UCSD-AML1 (cell line): ENCODE measurements at regions not wholly inside any gene's neighbourhood (a gene's known extent, or its start where the extent isn't known, plus 50 kb on each side); places are given as distances from the start of the nearest gene placed in this dataset.

Source experiments
- DNase-seq: peaks from one replicate; lab custom pipeline; 2025; ENCODE audit not compliant: unreplicated experiment; lab: John Stamatoyannopoulos, UW

DNA sequence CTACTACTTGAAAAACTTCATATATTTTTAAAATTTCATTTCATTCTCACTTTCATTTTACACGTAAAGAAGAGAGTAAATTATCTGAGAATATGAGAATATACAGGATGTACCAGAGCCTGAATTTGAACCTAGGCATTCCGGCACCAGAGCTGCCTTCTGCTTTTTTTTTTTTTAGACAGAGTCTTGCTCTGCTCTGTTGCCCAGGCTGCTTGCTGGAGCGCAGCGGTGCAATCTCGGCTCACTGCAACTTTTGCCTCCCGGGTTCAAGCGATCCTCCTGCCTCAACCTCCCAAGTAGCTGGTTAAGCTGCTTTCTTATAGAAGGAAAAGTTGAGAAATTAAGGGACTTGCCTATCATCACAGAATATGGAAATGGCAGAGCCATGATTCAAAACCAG lies 540.1 kb downstream of the EBF1 start:
- no peak for DNase-seq

- DNase-seq = no peak
Measured at GRCh38 chr5:158559066-158559465, 540.6 kb downstream of the EBF1 start.

DNA sequence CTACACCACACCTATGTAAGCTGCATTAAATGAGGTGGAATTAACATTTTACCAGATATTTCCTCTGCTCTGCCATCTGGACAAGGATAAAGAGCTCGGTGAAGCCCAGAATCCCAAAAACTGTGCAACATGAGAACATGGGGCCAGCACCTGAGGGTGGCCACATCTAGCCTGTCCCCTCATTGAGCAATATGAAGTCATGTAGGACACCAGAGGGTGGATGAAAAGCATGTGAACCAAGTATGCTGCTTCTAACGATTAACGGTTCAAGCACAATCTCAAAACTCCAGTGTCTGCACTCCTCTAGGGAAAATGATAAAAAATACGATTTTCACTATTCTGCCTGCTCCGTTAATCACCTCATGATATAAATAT lies 545.8 kb downstream of the EBF1 start:
- DNase-seq = no peak

- DNase-seq = no peak
Measured at GRCh38 chr5:158553195-158553961, 546.3 kb downstream of the EBF1 start.

DNA sequence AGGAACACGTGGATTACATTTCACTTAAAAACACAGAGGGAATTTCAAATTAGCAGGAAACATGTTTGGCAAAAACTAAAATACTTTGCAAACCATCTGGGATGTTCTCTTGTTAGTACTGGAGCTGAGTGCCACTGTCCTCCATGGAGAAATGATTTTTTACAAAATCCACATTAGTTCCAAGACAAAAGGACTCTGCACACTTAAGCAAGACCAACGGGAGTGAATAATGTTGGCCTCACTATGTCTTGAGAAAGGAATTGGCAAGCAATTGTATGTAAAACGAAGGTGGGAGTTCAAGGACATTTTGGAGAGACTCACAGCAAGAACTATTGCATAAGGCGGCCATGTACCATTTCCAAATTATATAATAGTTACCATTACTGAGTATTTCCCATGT lies 547.5 kb downstream of the EBF1 start:
- no peak for DNase-seq

DNA sequence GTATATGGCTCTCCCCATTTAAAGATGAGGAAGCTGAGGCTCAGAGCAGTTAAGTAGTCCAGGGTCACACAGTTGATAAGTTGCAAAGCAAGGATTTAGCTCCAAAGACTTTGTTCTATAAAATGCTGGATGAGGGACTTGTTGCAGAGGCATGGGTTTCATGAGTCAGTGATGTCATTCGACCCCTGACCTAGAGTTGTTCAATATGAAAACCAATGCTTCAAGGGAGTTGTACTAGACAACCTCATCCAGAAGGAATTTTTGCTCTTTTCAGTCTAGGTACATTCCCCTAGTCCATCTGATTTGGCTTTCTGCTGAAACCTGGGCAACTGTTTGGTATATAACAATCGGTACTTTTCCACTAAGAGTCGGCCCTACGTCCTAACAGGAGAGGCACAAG lies 550.4 kb downstream of the EBF1 start:
- no peak for DNase-seq

- DNase-seq = no peak
Measured at GRCh38 chr5:158546748-158547147, 553.0 kb downstream of the EBF1 start.

DNA sequence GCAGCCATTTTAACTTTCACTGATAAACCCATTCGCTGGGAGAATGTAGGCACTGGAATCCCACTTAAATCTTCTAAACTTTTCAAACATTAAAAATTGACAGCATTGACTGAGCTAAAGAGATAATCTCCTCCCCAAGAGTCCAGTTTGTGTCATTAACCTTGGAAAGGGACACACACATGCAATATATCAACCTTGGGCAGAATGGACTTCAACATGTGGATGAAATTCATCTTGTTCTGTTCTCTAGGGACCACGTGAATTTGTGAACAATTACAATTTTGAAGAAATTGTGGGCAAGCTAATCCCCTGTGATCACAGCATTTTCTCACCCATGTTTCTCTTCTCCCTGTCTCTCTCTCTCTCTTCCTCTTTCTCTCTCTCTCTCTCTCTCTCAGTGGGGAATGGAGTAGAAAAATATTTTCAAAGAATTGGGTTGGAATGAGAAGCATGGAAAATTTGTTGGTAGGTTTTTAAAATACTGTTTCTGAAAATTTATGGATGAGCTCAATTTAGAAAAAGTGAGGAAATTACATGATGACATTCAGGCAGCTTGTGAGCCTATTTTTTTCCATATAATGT lies 553.7 kb downstream of the EBF1 start:
- no peak for DNase-seq

GRCh38 chr5:158544388-158545339 lies 555.1 kb downstream of the EBF1 start:
- no peak for DNase-seq

DNA sequence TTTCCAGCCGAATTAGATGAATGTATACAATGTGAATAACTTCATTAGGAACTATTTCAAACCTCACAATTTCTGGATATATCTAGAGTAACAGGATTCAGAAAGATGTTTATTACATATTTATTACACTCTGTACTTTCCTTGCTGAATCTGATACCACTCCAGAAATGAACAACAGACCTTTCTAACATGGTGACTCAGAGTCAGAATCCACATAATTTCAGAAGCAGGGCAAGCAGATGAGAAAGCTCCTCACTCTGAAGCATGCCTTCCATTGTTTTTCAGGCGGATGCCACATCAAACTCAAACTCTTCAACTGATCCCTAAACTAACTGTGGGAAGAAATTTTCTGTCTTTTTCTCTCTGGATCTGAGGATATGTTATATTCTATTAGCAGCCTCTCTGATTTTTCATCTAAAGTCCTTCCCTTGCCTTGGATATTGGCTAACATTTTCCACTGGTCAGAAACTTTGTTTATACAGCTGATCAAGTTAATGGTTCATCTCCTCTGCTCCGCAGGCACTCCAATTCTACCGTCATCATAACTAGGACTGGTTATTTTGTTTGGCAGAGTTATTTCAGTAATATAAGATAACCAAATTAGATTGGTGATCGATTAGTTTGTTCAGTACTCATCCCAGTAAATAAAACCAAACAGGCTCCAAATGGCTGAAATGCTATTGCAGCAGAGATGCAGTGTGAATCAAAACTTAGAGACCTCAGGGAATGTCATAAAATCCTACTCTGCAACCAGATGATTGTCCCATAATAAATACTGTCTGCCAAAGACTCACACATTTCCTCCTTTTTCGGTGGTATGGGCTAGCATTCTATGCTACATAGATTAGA lies 556.0 kb downstream of the EBF1 start:
- no peak for DNase-seq

DNA sequence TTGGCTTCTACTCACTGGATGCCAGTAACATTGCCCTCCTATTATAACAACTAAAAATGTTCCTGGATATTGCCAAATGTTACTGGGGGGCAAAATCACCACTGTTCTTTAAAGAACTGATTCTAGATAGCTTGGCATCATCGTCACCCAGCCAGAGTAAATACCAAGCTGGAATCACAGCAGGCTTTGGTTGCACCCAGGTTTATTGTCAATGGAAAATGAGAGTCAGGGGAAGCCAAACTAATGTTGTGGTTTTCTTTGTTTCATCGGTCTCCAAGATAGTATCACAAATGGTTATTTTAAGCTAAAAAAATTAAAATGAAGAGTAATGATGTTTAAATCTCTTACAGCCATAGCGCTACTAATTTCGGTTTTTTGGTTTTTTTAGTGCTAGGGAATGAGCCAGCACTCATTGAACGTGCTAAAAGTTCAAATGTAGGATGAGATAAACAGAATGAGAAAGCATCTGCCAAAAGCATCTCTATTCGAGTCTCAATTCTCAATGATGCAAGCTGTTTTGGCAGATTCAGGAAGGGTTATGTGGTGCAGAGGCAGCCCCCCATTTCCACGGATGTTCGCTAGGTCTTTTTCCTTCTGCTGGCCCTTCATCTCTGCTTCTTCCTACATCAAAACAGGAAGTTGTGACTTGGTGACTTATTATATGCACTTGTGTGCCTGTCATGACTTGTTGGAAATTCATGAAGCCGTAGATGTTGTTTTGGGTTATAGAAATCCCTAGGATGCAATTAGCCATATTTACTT lies 558.0 kb downstream of the EBF1 start:
- no peak for DNase-seq

- DNase-seq = no peak
Measured at GRCh38 chr5:158538506-158539074, 561.1 kb downstream of the EBF1 start.

DNA sequence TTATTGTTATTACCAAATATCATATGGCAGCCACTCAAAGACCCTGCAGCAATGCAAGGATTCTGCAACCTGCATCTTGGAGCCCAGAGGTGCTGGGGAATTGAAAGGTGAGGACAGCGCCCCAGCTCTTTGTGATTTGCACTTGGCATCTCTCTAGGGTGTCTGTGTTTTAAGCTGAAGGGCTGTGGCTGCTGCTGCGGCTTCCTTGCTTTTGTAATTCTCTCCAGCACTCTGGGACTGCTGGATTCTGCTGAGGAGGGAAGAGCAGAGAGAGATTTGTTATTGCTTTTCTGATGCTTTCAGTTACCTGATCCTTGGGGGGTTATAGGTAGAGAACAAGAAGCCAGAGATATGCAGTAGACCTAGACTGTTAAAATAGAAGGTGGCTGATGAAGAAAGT lies 562.4 kb downstream of the EBF1 start:
- DNase-seq = no peak

- DNase-seq = no peak
Measured at GRCh38 chr5:158534203-158534602, 565.5 kb downstream of the EBF1 start.

DNA sequence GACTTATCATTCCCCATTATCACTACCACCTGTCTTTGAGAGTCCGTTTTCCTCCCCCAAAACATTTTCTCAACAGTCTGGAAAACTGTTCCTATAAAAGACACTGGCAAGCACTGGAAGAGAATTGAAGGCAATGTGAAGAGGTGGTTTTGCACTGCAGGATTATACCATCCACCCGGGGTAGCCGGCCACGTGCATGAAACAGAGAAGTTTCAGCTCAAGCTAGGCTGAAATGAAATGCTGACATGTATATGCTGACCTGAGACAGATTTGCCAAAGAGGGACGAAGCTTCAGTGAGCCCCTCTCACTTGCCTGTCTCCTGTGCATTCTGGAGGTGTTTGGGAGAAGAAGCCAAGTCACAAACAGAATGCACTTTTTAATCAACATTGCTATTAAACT lies 567.0 kb downstream of the EBF1 start:
- DNase-seq = no peak

- DNase-seq = no peak
Measured at GRCh38 chr5:158531860-158532259, 567.9 kb downstream of the EBF1 start.

DNA sequence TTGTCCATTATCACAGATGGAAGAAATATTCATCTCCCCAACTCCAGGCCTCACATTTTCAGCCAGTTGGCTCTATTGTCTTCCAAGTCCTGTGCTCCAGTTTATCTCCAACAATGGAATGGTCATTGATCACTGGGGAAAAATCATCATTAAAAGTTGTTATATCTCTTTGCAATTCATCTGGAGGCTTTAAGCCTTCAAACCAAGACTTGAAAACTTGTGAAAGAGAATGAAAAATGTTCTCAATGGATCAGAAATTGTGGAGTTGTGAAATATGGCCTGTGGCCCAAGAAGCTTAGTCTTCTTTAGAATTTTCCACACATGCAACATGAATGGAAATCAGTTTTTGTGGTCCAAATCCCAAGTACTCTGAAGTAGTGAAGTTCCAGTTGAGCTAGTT lies 569.6 kb downstream of the EBF1 start:
- DNase-seq = no peak

DNA sequence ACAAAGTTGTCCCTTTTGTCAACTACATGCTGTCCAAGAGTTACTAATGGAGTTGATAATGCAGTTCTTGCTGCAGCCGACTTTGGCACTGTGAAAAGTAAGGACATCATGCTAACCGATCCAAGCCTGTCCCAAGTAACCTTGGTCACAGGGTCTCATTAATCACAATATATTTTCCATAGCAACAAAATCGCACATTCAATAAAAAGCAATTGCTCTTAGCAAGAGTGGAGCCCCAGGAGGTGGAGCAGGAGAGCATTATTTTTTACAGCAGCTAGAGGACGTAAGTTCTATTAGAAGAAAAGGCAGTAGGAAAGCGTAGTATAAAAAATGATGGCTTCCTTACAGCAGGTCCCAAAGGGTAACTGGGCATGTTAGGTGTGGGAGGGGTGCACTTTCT lies 570.3 kb downstream of the EBF1 start:
- DNase-seq = no peak

DNA sequence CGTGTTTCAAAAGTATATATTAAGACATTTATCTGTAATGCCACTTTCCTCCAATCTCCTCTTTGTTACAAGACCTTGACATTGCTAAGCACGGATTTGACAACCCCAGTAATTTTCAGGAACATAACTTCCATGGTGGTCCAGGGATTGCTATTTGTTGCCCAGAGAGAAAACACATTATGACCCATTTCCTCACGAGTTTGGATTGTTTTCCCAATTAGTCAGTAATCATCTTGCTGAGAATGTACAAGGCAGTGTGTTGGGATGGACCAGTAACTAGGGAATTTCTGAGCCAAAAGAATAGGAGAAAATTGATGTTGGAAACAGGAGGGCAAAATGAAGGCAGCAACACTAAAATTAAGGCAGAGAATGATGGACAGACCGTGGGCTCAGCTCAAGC lies 574.1 kb downstream of the EBF1 start:
- DNase-seq = no peak

DNA sequence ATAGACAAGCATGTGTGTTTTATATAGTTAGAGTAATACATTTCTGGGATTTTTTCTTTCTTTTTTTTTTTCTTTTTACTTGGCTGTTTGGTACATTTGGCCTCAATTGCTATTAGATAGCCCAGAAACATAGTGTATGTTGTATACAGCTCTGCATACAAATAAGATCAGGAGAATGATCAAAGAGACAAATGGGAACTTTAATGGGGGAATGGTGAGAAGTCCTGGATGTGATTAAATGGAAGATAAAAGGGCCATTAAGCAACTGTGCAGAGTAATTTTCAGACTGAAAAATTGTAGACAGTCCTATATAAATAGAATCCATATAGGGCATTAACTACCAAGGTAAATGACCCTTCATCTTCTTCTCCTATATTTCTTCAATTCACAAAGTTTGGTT lies 575.6 kb downstream of the EBF1 start:
- DNase-seq = no peak
